ENCODE measurements at regions not wholly inside any gene's neighbourhood (a gene's known extent, or its start where the extent isn't known, plus 50 kb on each side); places are given as distances from the start of the nearest gene placed in this dataset.

DNA sequence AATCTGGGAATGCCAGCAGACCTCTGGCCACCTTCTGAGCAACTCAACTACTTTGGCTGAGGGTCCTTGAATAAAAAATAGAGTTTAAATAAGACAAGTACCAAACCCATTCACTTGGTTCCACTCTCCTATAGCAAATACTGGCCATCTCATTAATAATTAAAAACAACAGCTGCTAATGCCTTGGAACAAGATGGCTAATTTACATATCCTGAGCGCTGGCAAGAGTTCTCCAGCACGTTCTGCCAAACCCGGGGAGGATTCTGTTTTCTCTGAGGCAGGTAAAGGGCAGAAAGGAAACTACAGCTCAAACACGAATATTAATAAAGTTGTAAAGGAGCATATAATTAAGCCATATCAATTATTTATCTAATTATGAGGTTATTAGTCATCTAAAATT is 1123.7 kb downstream of the TDRD15 start:
- Mint-ChIP-seq H3K36me3 (no peaks in the 10 kb centered on the region), H3K27ac (no peak overlapping the region), H3K27me3 (ENCODE audit: low read depth in 2 of 2) (no peaks in the 10 kb centered on the region), H3K4me1 (no peaks in the 10 kb centered on the region), H3K4me3 (no peak overlapping the region), H3K9me3 (peaks cover 3 to 7% of the 10 kb centered on the region in 2 donors)
- no peak overlapping the region for H3K4me3 ChIP-seq (ENCODE audit: low read length)
- WGBS (ENCODE audit: insufficient coverage): 93% methylated on average over 3 of the region's 4 CpGs
- no peak overlapping the region for H3K27ac ChIP-seq (ENCODE audit: low read length)
- H3K9me3 ChIP-seq (ENCODE audit: control insufficient read depth, insufficient read depth, low read length): no peaks in the 10 kb centered on the region
- H3K4me1 ChIP-seq (ENCODE audit: control insufficient read depth, insufficient read depth, low read length): no peaks in the 10 kb centered on the region
- H3K36me3 ChIP-seq (ENCODE audit: control insufficient read depth, insufficient read depth, low read length): no peaks in the 10 kb centered on the region
- no peak for ATAC-seq
- intact Hi-C loops (cut with micrococcal nuclease): no loop called here
- TF ChIP-seq, protein P1, sequence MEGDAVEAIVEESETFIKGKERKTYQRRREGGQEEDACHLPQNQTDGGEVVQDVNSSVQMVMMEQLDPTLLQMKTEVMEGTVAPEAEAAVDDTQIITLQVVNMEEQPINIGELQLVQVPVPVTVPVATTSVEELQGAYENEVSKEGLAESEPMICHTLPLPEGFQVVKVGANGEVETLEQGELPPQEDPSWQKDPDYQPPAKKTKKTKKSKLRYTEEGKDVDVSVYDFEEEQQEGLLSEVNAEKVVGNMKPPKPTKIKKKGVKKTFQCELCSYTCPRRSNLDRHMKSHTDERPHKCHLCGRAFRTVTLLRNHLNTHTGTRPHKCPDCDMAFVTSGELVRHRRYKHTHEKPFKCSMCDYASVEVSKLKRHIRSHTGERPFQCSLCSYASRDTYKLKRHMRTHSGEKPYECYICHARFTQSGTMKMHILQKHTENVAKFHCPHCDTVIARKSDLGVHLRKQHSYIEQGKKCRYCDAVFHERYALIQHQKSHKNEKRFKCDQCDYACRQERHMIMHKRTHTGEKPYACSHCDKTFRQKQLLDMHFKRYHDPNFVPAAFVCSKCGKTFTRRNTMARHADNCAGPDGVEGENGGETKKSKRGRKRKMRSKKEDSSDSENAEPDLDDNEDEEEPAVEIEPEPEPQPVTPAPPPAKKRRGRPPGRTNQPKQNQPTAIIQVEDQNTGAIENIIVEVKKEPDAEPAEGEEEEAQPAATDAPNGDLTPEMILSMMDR (IDR thresholded peaks at IDR 0.05): no peak
- H3K27me3 ChIP-seq (ENCODE audit: control insufficient read depth, insufficient read depth, low read length): no peaks in the 10 kb centered on the region
- no peak for DNase-seq

- Histone ChIP-seq H3K36me3 (ENCODE audit: control insufficient read depth, insufficient read depth, low read length) (no peaks in the 10 kb centered on the region), H3K27ac (ENCODE audit: low read length) (no peak overlapping the region), H3K4me1 (ENCODE audit: control insufficient read depth, insufficient read depth, low read length) (no peaks in the 10 kb centered on the region), H3K9me3 (ENCODE audit: control insufficient read depth, insufficient read depth, low read length) (no peaks in the 10 kb centered on the region), H3K27me3 (ENCODE audit: control insufficient read depth, insufficient read depth, low read length) (no peaks in the 10 kb centered on the region), H3K4me3 (ENCODE audit: low read length) (no peak overlapping the region)
- 60% methylated on average over 1 of the region's 2 CpGs for WGBS (ENCODE audit: insufficient coverage)
- intact Hi-C loops (cut with micrococcal nuclease): no loop called here
- Mint-ChIP-seq H3K4me3 (no peak overlapping the region), H3K27ac (no peak overlapping the region), H3K4me1 (no peaks in the 10 kb centered on the region), H3K9me3 (peaks cover 5 to 9% of the 10 kb centered on the region in 2 donors), H3K36me3 (no peaks in the 10 kb centered on the region), H3K27me3 (ENCODE audit: low read depth in 2 of 2) (no peaks in the 10 kb centered on the region)
- ATAC-seq (no peak), DNase-seq (no peak)
- TF ChIP-seq, protein P1 (IDR thresholded peaks at IDR 0.05): no peak
Observed at GRCh38 chr2:22248851-22249250, 1125.1 kb downstream of the TDRD15 start.

DNA sequence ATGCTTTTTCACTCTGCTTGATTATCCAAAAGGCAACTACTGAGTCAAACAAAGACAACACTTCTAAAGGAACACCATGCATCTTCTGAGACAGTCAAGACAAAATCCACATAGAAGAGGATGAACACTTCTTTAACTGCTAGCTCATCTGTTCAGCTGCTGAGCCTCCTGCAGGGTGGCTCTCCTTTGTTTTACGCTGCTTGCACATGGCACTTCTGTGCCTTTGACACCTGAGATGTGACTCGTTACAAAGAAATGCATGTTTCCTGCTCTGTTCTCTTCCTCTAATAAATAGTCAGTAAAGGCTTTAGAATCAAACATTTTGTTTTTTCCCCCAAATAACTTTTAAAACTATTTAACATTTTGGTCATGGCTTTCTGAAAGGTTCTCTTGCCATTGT is 1129.4 kb downstream of the TDRD15 start:
- H3K9me3 Mint-ChIP-seq: peaks cover 4 to 8% of the 10 kb centered on the region in 2 donors
- no peak overlapping the region for H3K4me3 ChIP-seq (ENCODE audit: low read length)
- DNase-seq: no peak
- ATAC-seq: no peak
- H3K4me1 ChIP-seq (ENCODE audit: control insufficient read depth, insufficient read depth, low read length): no peaks in the 10 kb centered on the region
- no peaks in the 10 kb centered on the region for H3K4me1 Mint-ChIP-seq
- no peak overlapping the region for H3K27ac ChIP-seq (ENCODE audit: low read length)
- 58% methylated on average over 2 of the region's 2 CpGs for WGBS (ENCODE audit: insufficient coverage)
- no peak overlapping the region for H3K4me3 Mint-ChIP-seq
- H3K27ac Mint-ChIP-seq: no peak overlapping the region
- TF ChIP-seq, protein P1 (IDR thresholded peaks at IDR 0.05): no peak
- no peaks in the 10 kb centered on the region for H3K9me3 ChIP-seq (ENCODE audit: control insufficient read depth, insufficient read depth, low read length)
- no peaks in the 10 kb centered on the region for H3K36me3 Mint-ChIP-seq
- intact Hi-C loops (cut with micrococcal nuclease): no loop called here
- no peaks in the 10 kb centered on the region for H3K27me3 Mint-ChIP-seq (ENCODE audit: low read depth in 2 of 2)
- no peaks in the 10 kb centered on the region for H3K36me3 ChIP-seq (ENCODE audit: control insufficient read depth, insufficient read depth, low read length)
- no peaks in the 10 kb centered on the region for H3K27me3 ChIP-seq (ENCODE audit: control insufficient read depth, insufficient read depth, low read length)

DNA sequence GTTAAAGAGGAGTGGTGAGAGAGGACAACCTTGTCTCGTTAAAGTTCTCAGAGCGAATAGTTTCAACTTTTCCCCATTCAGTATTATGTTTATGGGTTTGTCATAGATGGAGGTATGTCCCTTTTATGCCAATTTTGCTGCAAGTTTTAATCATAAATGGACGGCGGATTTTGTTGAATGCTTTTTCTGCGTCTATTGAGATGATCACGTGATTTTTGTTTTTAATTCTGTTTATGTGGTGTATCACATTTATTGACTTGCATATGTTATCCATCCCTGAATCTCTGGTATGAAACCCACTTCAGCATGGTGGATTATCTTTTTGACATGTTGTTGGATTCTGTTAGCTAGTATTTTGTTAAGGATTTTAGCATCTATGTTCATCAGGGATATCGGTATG is 1123.8 kb upstream of the KLHL29 start:
- 97% methylated on average over 5 of the region's 7 CpGs for WGBS (ENCODE audit: insufficient coverage)
- H3K27me3 ChIP-seq (ENCODE audit: control insufficient read depth, insufficient read depth, low read length): no peaks in the 10 kb centered on the region
- Mint-ChIP-seq H3K27me3 (ENCODE audit: low read depth in 2 of 2) (no peaks in the 10 kb centered on the region), H3K9me3 (peaks cover 15 to 18% of the 10 kb centered on the region in 2 donors), H3K4me1 (no peaks in the 10 kb centered on the region), H3K27ac (no peak overlapping the region), H3K4me3 (no peak overlapping the region), H3K36me3 (peaks cover 12% of the 10 kb centered on the region)
- intact Hi-C loops (cut with micrococcal nuclease): no loop called here
- no peak overlapping the region for H3K27ac ChIP-seq (ENCODE audit: low read length)
- no peaks in the 10 kb centered on the region for H3K36me3 ChIP-seq (ENCODE audit: control insufficient read depth, insufficient read depth, low read length)
- ATAC-seq (no peak), DNase-seq (no peak)
- H3K9me3 ChIP-seq (ENCODE audit: control insufficient read depth, insufficient read depth, low read length): no peaks in the 10 kb centered on the region
- no peaks in the 10 kb centered on the region for H3K4me1 ChIP-seq (ENCODE audit: control insufficient read depth, insufficient read depth, low read length)
- no peak overlapping the region for H3K4me3 ChIP-seq (ENCODE audit: low read length)
- TF ChIP-seq, protein P1 (IDR thresholded peaks at IDR 0.05): no peak
